ENCODE measurements at regions not wholly inside any gene's neighbourhood (a gene's known extent, or its start where the extent isn't known, plus 50 kb on each side); places are given as distances from the start of the nearest gene placed in this dataset.
"Not testable (repeated sequence)": the region's sequence is repeated elsewhere in the genome, so short reads cannot be mapped to it uniquely, and the experiment has no call there.

- FAIRE-seq, result no peak
Observed at GRCh38 chr1:82079607-82080006, 278.9 kb downstream of the ADGRL2 start.

- no peak for FAIRE-seq
Observed at GRCh38 chr1:82073659-82074058, 272.9 kb downstream of the ADGRL2 start.

GRCh38 chr1:82073071-82073470 lies 272.3 kb downstream of the ADGRL2 start:
- no peak for FAIRE-seq

GRCh38 chr1:82065916-82066315 lies 265.2 kb downstream of the ADGRL2 start:
- no peak for FAIRE-seq

- FAIRE-seq, result no peak
Observed at GRCh38 chr1:82064691-82065090, 264.0 kb downstream of the ADGRL2 start.

GRCh38 chr1:82062206-82062605 lies 261.5 kb downstream of the ADGRL2 start:
- no peak for FAIRE-seq

GRCh38 chr1:82059959-82060358 lies 259.2 kb downstream of the ADGRL2 start:
- no peak for FAIRE-seq

- FAIRE-seq, result no peak
Observed at GRCh38 chr1:82057011-82057410, 256.3 kb downstream of the ADGRL2 start.

GRCh38 chr1:82055375-82055774 lies 254.6 kb downstream of the ADGRL2 start:
- FAIRE-seq, result not testable (repeated sequence)

- no peak for FAIRE-seq
Observed at GRCh38 chr1:82052563-82052962, 251.8 kb downstream of the ADGRL2 start.

GRCh38 chr1:82048596-82048995 lies 247.9 kb downstream of the ADGRL2 start:
- FAIRE-seq, result no peak

GRCh38 chr1:82045221-82045620 lies 244.5 kb downstream of the ADGRL2 start:
- no peak for FAIRE-seq

- no peak for FAIRE-seq
Observed at GRCh38 chr1:82044536-82044935, 243.8 kb downstream of the ADGRL2 start.

GRCh38 chr1:82044111-82044510 lies 243.4 kb downstream of the ADGRL2 start:
- no peak for FAIRE-seq

- FAIRE-seq, result no peak
Observed at GRCh38 chr1:82042306-82043060, 241.7 kb downstream of the ADGRL2 start.
